NCI-H2081 treated with DMSO at 0.1 percent for 48 hours (cell line): ENCODE measurements at regions not wholly inside any gene's neighbourhood (a gene's known extent, or its start where the extent isn't known, plus 50 kb on each side); places are given as distances from the start of the nearest gene placed in this dataset.

Source experiments
- DNase-seq: peaks from one replicate; lab custom pipeline; 2025; lab: John Stamatoyannopoulos, UW

- no peak for DNase-seq
These were observed 334.9 kb upstream of the DDX53 start for GRCh38 chrX:22664826-22665225.

GRCh38 chrX:22665818-22666217, 333.9 kb upstream of the DDX53 start:
- DNase-seq = no peak

DNA sequence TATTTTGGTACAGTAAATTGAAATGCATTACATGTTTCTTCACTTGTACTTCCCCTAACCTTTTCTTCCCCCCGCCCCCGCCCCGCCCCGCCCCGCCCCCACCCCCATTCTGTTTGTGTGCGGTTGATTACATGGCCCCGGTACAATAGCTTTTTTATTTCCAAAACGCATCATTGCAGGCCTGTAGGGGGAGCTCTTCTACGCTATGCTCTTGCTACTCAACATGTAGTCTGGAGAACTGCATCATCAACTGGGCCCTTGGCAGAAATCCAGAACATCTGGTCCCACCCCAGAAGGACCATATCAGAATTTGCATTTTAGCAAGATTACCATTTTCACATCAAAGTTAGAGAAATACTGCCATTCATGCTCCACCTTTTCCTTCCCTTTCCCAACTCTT, 333.3 kb upstream of the DDX53 start:
- no peak for DNase-seq

GRCh38 chrX:22674932-22675331, 324.8 kb upstream of the DDX53 start:
- no peak for DNase-seq

- DNase-seq = peak; percentile 59
These were observed 313.6 kb upstream of the DDX53 start for GRCh38 chrX:22686138-22686541.

GRCh38 chrX:22689290-22689689, 310.5 kb upstream of the DDX53 start:
- no peak for DNase-seq

DNA sequence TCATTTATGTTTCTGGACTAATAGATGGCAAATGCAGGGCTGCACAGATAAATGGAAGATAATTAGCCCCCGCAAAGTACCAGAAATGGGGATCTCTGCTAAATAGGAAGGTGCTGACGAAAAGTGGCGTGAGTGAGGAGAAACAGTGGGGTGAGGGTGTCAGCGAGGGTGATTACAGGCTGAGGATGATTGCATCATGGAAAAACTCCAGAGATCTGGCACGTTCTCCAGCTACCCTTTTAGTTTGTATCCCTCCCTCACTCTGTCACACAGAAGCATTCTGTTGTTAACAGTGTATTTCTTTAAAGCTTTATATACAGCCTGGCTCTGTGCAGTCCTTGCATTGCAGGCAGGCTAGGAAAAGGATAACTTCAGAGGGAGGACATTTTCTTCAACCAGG, 309.6 kb upstream of the DDX53 start:
- DNase-seq = no peak

- DNase-seq = no peak
These were observed 307.7 kb upstream of the DDX53 start for GRCh38 chrX:22691966-22692565.

DNA sequence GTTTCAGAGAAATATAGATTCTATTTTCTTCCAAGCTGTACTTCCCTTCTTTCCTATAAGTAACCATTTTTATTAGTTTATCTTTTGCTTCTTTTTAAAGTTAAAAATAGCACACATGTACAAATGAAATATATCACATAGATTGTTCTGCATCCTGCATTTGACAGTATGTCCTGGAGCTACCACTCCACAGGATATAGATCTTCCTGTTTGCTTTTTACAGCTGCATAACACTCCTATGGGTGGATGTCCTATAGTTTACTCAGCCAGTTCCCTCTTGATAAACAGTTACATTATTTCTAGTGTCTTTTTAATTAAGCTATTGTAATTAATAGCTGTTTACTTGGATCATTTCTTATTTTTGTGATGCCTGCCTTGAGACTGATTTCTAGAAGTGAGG, 301.6 kb upstream of the DDX53 start:
- no peak for DNase-seq

- DNase-seq = no peak
These were observed 300.1 kb upstream of the DDX53 start for GRCh38 chrX:22699581-22700091.

GRCh38 chrX:22712942-22713341, 286.8 kb upstream of the DDX53 start:
- DNase-seq = no peak

DNA sequence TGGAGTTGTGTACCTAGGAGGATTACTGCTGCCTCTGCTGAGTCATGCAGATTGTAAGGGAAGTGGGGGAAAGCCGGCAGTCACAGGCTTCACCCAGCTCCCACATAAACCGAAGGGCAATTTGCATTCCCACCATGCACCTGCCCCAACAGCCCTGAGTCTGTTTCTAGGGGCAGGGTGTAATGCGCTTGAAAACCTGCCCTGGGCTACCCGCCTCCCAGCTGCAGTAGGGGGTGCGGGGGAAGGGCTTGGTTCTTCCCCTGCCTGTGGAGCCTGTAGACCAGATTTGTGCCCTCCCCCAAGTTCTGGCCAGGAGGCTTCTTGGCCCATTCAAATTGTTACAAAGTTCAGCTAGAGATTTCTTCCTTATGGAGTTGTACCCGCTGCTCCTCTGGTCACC, 269.2 kb upstream of the DDX53 start:
- DNase-seq = no peak

- DNase-seq = no peak
These were observed 262.2 kb upstream of the DDX53 start for GRCh38 chrX:22737541-22737940.

GRCh38 chrX:22739276-22739675, 260.5 kb upstream of the DDX53 start:
- no peak for DNase-seq

GRCh38 chrX:22740836-22741235, 258.9 kb upstream of the DDX53 start:
- DNase-seq = no peak

GRCh38 chrX:22742174-22742573, 257.6 kb upstream of the DDX53 start:
- DNase-seq = no peak

GRCh38 chrX:22746081-22746480, 253.7 kb upstream of the DDX53 start:
- no peak for DNase-seq

GRCh38 chrX:22748093-22748999, 251.4 kb upstream of the DDX53 start:
- no peak for DNase-seq

GRCh38 chrX:22758807-22759481, 240.8 kb upstream of the DDX53 start:
- DNase-seq = no peak

DNA sequence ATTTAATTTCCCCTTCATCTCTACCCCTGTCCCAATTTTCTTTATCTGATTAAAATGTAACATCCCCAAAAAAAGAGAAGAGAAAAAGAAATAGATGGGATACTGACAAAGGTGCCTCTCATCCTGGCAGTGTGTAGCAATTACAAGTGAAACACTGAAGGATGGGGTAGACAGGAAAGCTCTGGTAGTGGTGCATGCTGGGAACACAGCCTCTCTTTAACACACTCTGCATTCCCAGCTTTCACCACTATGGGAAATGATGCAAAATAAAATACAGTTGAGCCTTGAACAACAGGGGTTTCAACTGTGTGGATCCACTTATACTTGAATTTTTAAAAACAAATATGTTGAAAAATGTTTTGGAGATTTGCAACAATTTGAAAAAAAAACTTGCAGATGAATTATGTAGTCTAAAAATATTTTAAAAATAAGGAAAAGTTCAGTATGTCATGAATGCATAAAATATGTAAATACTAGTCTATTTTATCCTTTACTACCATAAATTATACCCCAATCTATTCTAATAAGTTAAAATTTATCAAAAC, 239.2 kb upstream of the DDX53 start:
- DNase-seq = no peak

- no peak for DNase-seq
These were observed 211.5 kb upstream of the DDX53 start for GRCh38 chrX:22788221-22788620.

- DNase-seq = no peak
These were observed 204.1 kb upstream of the DDX53 start for GRCh38 chrX:22795671-22796070.

DNA sequence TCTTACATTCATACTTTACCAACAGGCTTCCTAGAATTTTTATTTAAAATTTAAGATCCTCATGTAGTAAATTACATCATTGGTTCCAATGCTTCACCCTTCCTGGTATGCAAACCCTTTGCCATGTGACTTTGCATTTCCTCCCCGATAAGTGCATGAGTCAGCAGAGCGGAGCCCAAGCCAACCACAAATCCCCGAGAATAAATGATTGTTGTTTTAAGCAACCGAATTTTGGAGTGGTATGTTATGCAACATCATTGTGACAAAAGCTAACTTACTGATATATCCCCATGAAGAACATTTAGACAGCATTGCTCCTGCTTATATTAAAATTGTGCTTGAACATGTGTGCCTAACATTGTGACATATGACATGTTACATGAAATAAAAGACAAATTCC, 199.4 kb upstream of the DDX53 start:
- no peak for DNase-seq
